DOHH2 (cell line): ENCODE measurements at regions not wholly inside any gene's neighbourhood (a gene's known extent, or its start where the extent isn't known, plus 50 kb on each side); places are given as distances from the start of the nearest gene placed in this dataset.

ENCODE experiments used
- H3F3A ChIP-seq: fragments of 200-600 bp; sonication (generic), shearing (Covaris generic); 2 replicates; pipeline ENCODE4 v1.6.0; 2016; ENCODE audit warnings: antibody characterized with exemption, mild to moderate bottlenecking; ENCODE audit not compliant: control insufficient read depth, insufficient read depth
- H3K27ac ChIP-seq: fragments of 200-600 bp; sonication (generic); 2 replicates; pipeline ENCODE4 v1.5.1; 2014; ENCODE audit warnings: low read depth, mild to moderate bottlenecking, low read length, moderate library complexity
- H3K27me3 ChIP-seq: fragments of 200-600 bp; sonication (generic); 2 replicates; pipeline ENCODE4 v1.6.1; 2014; ENCODE audit warnings: mild to moderate bottlenecking, low read length, mixed read lengths; ENCODE audit not compliant: control insufficient read depth
- H3K36me3 ChIP-seq: fragments of 200-600 bp; sonication (generic); 2 replicates; pipeline ENCODE4 v1.6.1; 2014; ENCODE audit warnings: mild to moderate bottlenecking, low read length, moderate library complexity, mixed read lengths; ENCODE audit not compliant: control insufficient read depth
- H3K4me1 ChIP-seq: fragments of 200-600 bp; sonication (generic); 2 replicates; pipeline ENCODE4 v1.6.1; 2014; ENCODE audit warnings: mild to moderate bottlenecking, low read length, mixed read lengths; ENCODE audit not compliant: control insufficient read depth
- H3K4me2 ChIP-seq: fragments of 200-600 bp; sonication (generic); 2 replicates; pipeline ENCODE4 v1.6.0; 2014; ENCODE audit warnings: mild to moderate bottlenecking, low read length, moderate library complexity
- H3K4me3 ChIP-seq: fragments of 200-600 bp; sonication (generic); 2 replicates; pipeline ENCODE4 v1.5.1; 2014; ENCODE audit warnings: mild to moderate bottlenecking, low read length, mixed read lengths
- H3K79me2 ChIP-seq: fragments of 200-600 bp; sonication (generic); 2 replicates; pipeline ENCODE4 v1.6.1; 2014; ENCODE audit warnings: mild to moderate bottlenecking, low read length, mixed read lengths; ENCODE audit not compliant: control insufficient read depth
- H3K9me2 ChIP-seq: fragments of 200-600 bp; sonication (generic); replicated peaks from 2 replicates; pipeline ENCODE4 v1.6.1; 2014; ENCODE audit warnings: mild to moderate bottlenecking, low read length, mixed read lengths; ENCODE audit not compliant: control insufficient read depth
- H3K9me3 ChIP-seq: fragments of 200-600 bp; sonication (generic); 2 replicates; pipeline ENCODE4 v1.6.1; 2014; ENCODE audit warnings: antibody characterized with exemption, low read length, mixed read lengths; ENCODE audit not compliant: control insufficient read depth, insufficient read depth
- H4K20me1 ChIP-seq: fragments of 200-600 bp; sonication (generic); 2 replicates; pipeline ENCODE4 v1.6.0; 2014; ENCODE audit warnings: low read depth, mild to moderate bottlenecking, antibody characterized with exemption, low read length, moderate library complexity; ENCODE audit not compliant: control insufficient read depth, insufficient read depth
- CTCF ChIP-seq: fragments of 200-600 bp; sonication (generic); IDR thresholded peaks from one replicate; pipeline ENCODE4 v1.5.1; 2014; ENCODE audit warnings: antibody characterized with exemption, mild to moderate bottlenecking, low read depth, low read length; ENCODE audit not compliant: poor library complexity, severe bottlenecking
- EZH2phosphoT487 ChIP-seq: fragments of 200-600 bp; sonication (generic); IDR thresholded peaks from 2 replicates; pipeline ENCODE4 v1.6.1; 2017; ENCODE audit warnings: borderline replicate concordance, mild to moderate bottlenecking, antibody characterized with exemption, low read length, moderate library complexity, mixed read lengths

- H4K20me1 ChIP-seq = no peaks in the 10 kb centered on the region
- H3F3A ChIP-seq = no peaks in the 10 kb centered on the region
- H3K27me3 ChIP-seq = no peaks in the 10 kb centered on the region
- H3K9me2 ChIP-seq = no peaks in the 10 kb centered on the region
- no peaks in the 10 kb centered on the region for H3K79me2 ChIP-seq
- TF ChIP-seq EZH2phosphoT487 = no peak
- TF ChIP-seq CTCF = no peak
- no peaks in the 10 kb centered on the region for H3K9me3 ChIP-seq
- no peak overlapping the region for H3K4me3 ChIP-seq
- H3K27ac ChIP-seq = no peak overlapping the region
- H3K36me3 ChIP-seq = no peaks in the 10 kb centered on the region
- H3K4me1 ChIP-seq = no peaks in the 10 kb centered on the region
- H3K4me2 ChIP-seq = no peak overlapping the region
Observed at GRCh38 chr9:1171546-1171945, 121.4 kb downstream of the DMRT2 start.

- no peaks in the 10 kb centered on the region for H3F3A ChIP-seq
- no peaks in the 10 kb centered on the region for H4K20me1 ChIP-seq
- H3K4me2 ChIP-seq = no peak overlapping the region
- H3K9me2 ChIP-seq = no peaks in the 10 kb centered on the region
- H3K27me3 ChIP-seq = no peaks in the 10 kb centered on the region
- no peaks in the 10 kb centered on the region for H3K79me2 ChIP-seq
- no peak overlapping the region for H3K27ac ChIP-seq
- H3K4me3 ChIP-seq = no peak overlapping the region
- no peaks in the 10 kb centered on the region for H3K4me1 ChIP-seq
- H3K9me3 ChIP-seq = no peaks in the 10 kb centered on the region
- no peaks in the 10 kb centered on the region for H3K36me3 ChIP-seq
- no peak for TF ChIP-seq EZH2phosphoT487
- no peak for TF ChIP-seq CTCF
Observed at GRCh38 chr9:1173211-1173610, 123.1 kb downstream of the DMRT2 start.

DNA sequence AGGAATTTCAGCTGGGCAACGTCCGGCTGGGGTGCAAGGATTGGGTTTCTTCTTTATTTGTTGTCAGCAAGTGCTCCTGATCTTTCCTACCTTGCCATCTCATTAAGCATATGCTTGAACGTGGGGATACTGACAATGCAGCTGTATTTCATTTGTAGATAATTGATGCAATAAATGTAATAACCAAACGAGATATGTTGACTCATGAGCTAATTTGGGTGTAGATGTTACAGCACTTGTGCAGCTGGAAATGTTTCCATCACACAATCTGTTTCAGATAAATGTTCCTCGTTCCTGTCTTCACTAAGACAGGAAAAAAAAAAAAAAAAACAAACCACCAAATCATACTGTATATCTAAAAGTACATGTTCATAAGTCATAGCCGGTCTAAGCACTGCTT lies 123.8 kb downstream of the DMRT2 start:
- no peaks in the 10 kb centered on the region for H3K79me2 ChIP-seq
- no peaks in the 10 kb centered on the region for H3K27me3 ChIP-seq
- H3K9me3 ChIP-seq = no peaks in the 10 kb centered on the region
- no peak overlapping the region for H3K27ac ChIP-seq
- TF ChIP-seq CTCF = no peak
- no peak for TF ChIP-seq EZH2phosphoT487
- H4K20me1 ChIP-seq = no peaks in the 10 kb centered on the region
- no peak overlapping the region for H3K4me2 ChIP-seq
- no peak overlapping the region for H3K4me3 ChIP-seq
- no peaks in the 10 kb centered on the region for H3K9me2 ChIP-seq
- no peaks in the 10 kb centered on the region for H3F3A ChIP-seq
- no peaks in the 10 kb centered on the region for H3K4me1 ChIP-seq
- H3K36me3 ChIP-seq = no peaks in the 10 kb centered on the region

GRCh38 chr9:1179366-1179765 lies 129.2 kb downstream of the DMRT2 start:
- no peak overlapping the region for H3K27ac ChIP-seq
- no peaks in the 10 kb centered on the region for H3K27me3 ChIP-seq
- H3K4me3 ChIP-seq = no peak overlapping the region
- H3K9me3 ChIP-seq = no peaks in the 10 kb centered on the region
- no peaks in the 10 kb centered on the region for H3K36me3 ChIP-seq
- no peaks in the 10 kb centered on the region for H3K9me2 ChIP-seq
- H3K4me1 ChIP-seq = no peaks in the 10 kb centered on the region
- H4K20me1 ChIP-seq = no peaks in the 10 kb centered on the region
- no peaks in the 10 kb centered on the region for H3F3A ChIP-seq
- no peak overlapping the region for H3K4me2 ChIP-seq
- no peaks in the 10 kb centered on the region for H3K79me2 ChIP-seq
- TF ChIP-seq CTCF = no peak
- no peak for TF ChIP-seq EZH2phosphoT487
